Vagina (tissue), 2 donors: ENCODE measurements at regions not wholly inside any gene's neighbourhood (a gene's known extent, or its start where the extent isn't known, plus 50 kb on each side); places are given as distances from the start of the nearest gene placed in this dataset.

Experiments used
- DNase-seq, 2 donors: peaks; one replicate each; pipeline ENCODE4 v3.0.0-alpha.2; 2017; ENCODE audit errors: extremely low spot score in 2 of 2
- H3K27ac ChIP-seq: fragments of 200-600 bp; sonication (generic); one replicate; pipeline ENCODE4 v1.5.1; 2019
- H3K27me3 ChIP-seq: fragments of 200-600 bp; sonication (generic); one replicate; pipeline ENCODE4 v1.5.1; 2019
- H3K36me3 ChIP-seq, 2 donors: fragments of 200-600 bp; sonication (generic); one replicate each; pipeline ENCODE4 v1.5.1; 2017 to 2019
- H3K4me1 ChIP-seq: fragments of 200-600 bp; sonication (generic); one replicate; pipeline ENCODE4 v1.5.1; 2019
- H3K4me3 ChIP-seq, 2 donors: fragments of 200-600 bp; sonication (generic); 1 replicate in 1 of 2; 2 replicates in 1 of 2; pipeline ENCODE4 v1.5.1; 2016 to 2019
- H3K9me3 ChIP-seq: fragments of 200-600 bp; sonication (generic); one replicate; pipeline ENCODE4 v1.5.1; 2019
- CTCF ChIP-seq, 3 experiments: fragments of 450-650 bp in 2 of 3; fragments of 200-600 bp in 1 of 3; sonication (generic) in 1 of 3; IDR thresholded peaks; one replicate each; pipeline ENCODE4 v1.5.1; 2017 to 2019; ENCODE audit warnings: antibody characterized with exemption in 3 of 3, mild to moderate bottlenecking in 2 of 3, moderate library complexity in 2 of 3
- POLR2A ChIP-seq, 2 donors: fragments of 450-650 bp; IDR thresholded peaks; one replicate each; pipeline ENCODE4 v1.6.1; 2017; ENCODE audit warnings: antibody characterized with exemption in 2 of 2, mild to moderate bottlenecking in 2 of 2, moderate library complexity in 2 of 2
- POLR2AphosphoS5 ChIP-seq, 2 donors: sonication (generic); formaldehyde crosslinking; IDR thresholded peaks; one replicate each; pipeline ENCODE4 v1.9.0; 2017; ENCODE audit warnings: antibody characterized with exemption in 2 of 2, mild to moderate bottlenecking in 2 of 2, low read depth in 1 of 2; ENCODE audit not compliant: insufficient read depth in 1 of 2
- intact Hi-C: fragments of 100-400 bp; cut with DNase I; formaldehyde crosslinking; loops from one replicate; pipeline ENCODE4 v1.15.1; 2023

GRCh38 chr5:173705512-173706044 lies 89.1 kb upstream of the BOD1 start:
- H3K4me1 ChIP-seq, result no peaks in the 10 kb centered on the region
- no peaks in the 10 kb centered on the region for H3K27me3 ChIP-seq
- H3K27ac ChIP-seq, result no peak overlapping the region
- no peak overlapping the region for H3K4me3 ChIP-seq
- DNase-seq, result no peak
- no peaks in the 10 kb centered on the region for H3K9me3 ChIP-seq
- H3K36me3 ChIP-seq, result no peaks in the 10 kb centered on the region
- no peak for TF ChIP-seq POLR2A (IDR thresholded peaks at IDR 0.05)
- no peak for TF ChIP-seq CTCF (IDR thresholded peaks at IDR 0.05)
- TF ChIP-seq POLR2AphosphoS5 (IDR thresholded peaks at IDR 0.05; ENCODE audit: insufficient read depth in 1 of 2, low read depth in 1 of 2), result no peak
- intact Hi-C loops, result no loop called here

- intact Hi-C loops, result no loop called here
- no peak overlapping the region for H3K4me3 ChIP-seq
Measured at GRCh38 chr5:173706700-173707099, 90.2 kb upstream of the BOD1 start.

GRCh38 chr5:173707392-173707791 lies 90.9 kb upstream of the BOD1 start:
- TF ChIP-seq POLR2A (IDR thresholded peaks at IDR 0.05) (no peak), POLR2AphosphoS5 (IDR thresholded peaks at IDR 0.05; ENCODE audit: insufficient read depth in 1 of 2, low read depth in 1 of 2) (peak in 1 of 2 donors; percentile 39)
- H3K27ac ChIP-seq, result no peak overlapping the region
- H3K27me3 ChIP-seq, result no peaks in the 10 kb centered on the region
- intact Hi-C loops, result no loop called here
- no peaks in the 10 kb centered on the region for H3K36me3 ChIP-seq
- no peak for DNase-seq
- no peaks in the 10 kb centered on the region for H3K9me3 ChIP-seq
- no peaks in the 10 kb centered on the region for H3K4me1 ChIP-seq
- no peak overlapping the region for H3K4me3 ChIP-seq

More at GRCh38 chr5:173706700-173707099, 90.2 kb upstream of the BOD1 start:
- H3K36me3 ChIP-seq, result no peaks in the 10 kb centered on the region
- H3K4me1 ChIP-seq, result no peaks in the 10 kb centered on the region
- no peak for DNase-seq
- no peaks in the 10 kb centered on the region for H3K9me3 ChIP-seq
- no peak overlapping the region for H3K27ac ChIP-seq
- no peak for TF ChIP-seq POLR2A (IDR thresholded peaks at IDR 0.05)
- no peak for TF ChIP-seq POLR2AphosphoS5 (IDR thresholded peaks at IDR 0.05; ENCODE audit: insufficient read depth in 1 of 2, low read depth in 1 of 2)
- TF ChIP-seq CTCF (IDR thresholded peaks at IDR 0.05), result no peak
- no peaks in the 10 kb centered on the region for H3K27me3 ChIP-seq

- H3K4me3 ChIP-seq, result no peak overlapping the region
- H3K4me1 ChIP-seq, result no peaks in the 10 kb centered on the region
- H3K36me3 ChIP-seq, result no peaks in the 10 kb centered on the region
- no peaks in the 10 kb centered on the region for H3K27me3 ChIP-seq
- H3K27ac ChIP-seq, result no peak overlapping the region
- intact Hi-C loops, result no loop called here
- H3K9me3 ChIP-seq, result no peaks in the 10 kb centered on the region
- DNase-seq, result no peak
- TF ChIP-seq CTCF (IDR thresholded peaks at IDR 0.05) (no peak), POLR2A (IDR thresholded peaks at IDR 0.05) (no peak), POLR2AphosphoS5 (IDR thresholded peaks at IDR 0.05; ENCODE audit: insufficient read depth in 1 of 2, low read depth in 1 of 2) (no peak)
Measured at GRCh38 chr5:173709145-173709544, 92.7 kb upstream of the BOD1 start.

- DNase-seq, result no peak
- TF ChIP-seq POLR2AphosphoS5 (IDR thresholded peaks at IDR 0.05; ENCODE audit: insufficient read depth in 1 of 2, low read depth in 1 of 2), result no peak
- TF ChIP-seq POLR2A (IDR thresholded peaks at IDR 0.05), result no peak
- TF ChIP-seq CTCF (IDR thresholded peaks at IDR 0.05), result no peak
- Histone ChIP-seq H3K4me1 (no peaks in the 10 kb centered on the region), H3K9me3 (no peaks in the 10 kb centered on the region), H3K27ac (no peak overlapping the region), H3K27me3 (no peaks in the 10 kb centered on the region), H3K4me3 (no peak overlapping the region), H3K36me3 (no peaks in the 10 kb centered on the region)
- intact Hi-C loops, result no loop called here
Measured at GRCh38 chr5:173709761-173710160, 93.3 kb upstream of the BOD1 start.
